Cardiac muscle cell (in vitro differentiated cells and primary cell): ENCODE measurements at regions not wholly inside any gene's neighbourhood (a gene's known extent, or its start where the extent isn't known, plus 50 kb on each side); places are given as distances from the start of the nearest gene placed in this dataset.

Experiments used
- DNase-seq, 2 donors: peaks; one replicate each; pipeline versions ENCODE4 v3.0.0 to v3.0.0-alpha.2; 2010 to 2017; ENCODE audit warnings: low read depth in 1 of 2, low spot score in 1 of 2
- H3K27ac ChIP-seq: fragments of 200-600 bp; sonication (generic); 2 replicates; pipeline ENCODE4 v1.5.1; 2016
- H3K27me3 ChIP-seq: fragments of 200-600 bp; sonication (generic); 2 replicates; pipeline ENCODE4 v1.6.0; 2016; ENCODE audit warnings: control low read depth
- H3K36me3 ChIP-seq: fragments of 200-600 bp; sonication (generic); 2 replicates; pipeline ENCODE4 v1.5.1; 2016; ENCODE audit warnings: control low read depth
- H3K4me1 ChIP-seq: fragments of 200-600 bp; sonication (generic); 2 replicates; pipeline ENCODE4 v1.8.1; 2017; ENCODE audit warnings: low read depth, mild to moderate bottlenecking, mixed run types
- H3K4me3 ChIP-seq: fragments of 200-600 bp; sonication (generic); 2 replicates; pipeline ENCODE4 v1.5.1; 2016; ENCODE audit warnings: mild to moderate bottlenecking
- H3K9me3 ChIP-seq: fragments of 200-600 bp; sonication (generic); 2 replicates; pipeline ENCODE4 v1.5.1; 2017; ENCODE audit warnings: low read depth, mild to moderate bottlenecking, control low read depth
- TF ChIP-seq, protein P1 (sequence below): IDR thresholded peaks from 2 replicates; pipeline ENCODE4 v1.5.1; 2012; ENCODE audit warnings: low read depth, mild to moderate bottlenecking, low read length

DNA sequence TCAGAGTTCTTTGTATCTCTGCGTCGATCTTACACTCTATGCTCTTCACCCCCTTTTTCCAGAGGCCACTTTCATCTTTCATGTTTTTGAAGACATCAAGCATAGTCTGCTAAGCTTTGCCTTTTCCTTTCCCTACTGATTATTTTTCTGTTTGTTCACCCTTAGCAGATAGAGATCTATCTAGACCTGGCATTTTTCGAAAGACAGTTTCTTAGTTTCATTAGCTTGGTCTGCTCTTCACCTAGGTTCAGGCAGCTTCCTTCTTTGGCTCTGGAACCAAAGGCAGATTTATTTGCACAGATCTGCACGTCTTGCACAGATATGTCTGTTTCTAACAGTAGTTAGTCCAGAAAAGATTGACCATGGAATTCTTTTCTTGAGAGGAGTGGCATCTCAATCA, 122.7 kb upstream of the HS3ST5 start:
- H3K4me3 ChIP-seq = no peak overlapping the region
- no peak for DNase-seq
- TF ChIP-seq, protein P1, sequence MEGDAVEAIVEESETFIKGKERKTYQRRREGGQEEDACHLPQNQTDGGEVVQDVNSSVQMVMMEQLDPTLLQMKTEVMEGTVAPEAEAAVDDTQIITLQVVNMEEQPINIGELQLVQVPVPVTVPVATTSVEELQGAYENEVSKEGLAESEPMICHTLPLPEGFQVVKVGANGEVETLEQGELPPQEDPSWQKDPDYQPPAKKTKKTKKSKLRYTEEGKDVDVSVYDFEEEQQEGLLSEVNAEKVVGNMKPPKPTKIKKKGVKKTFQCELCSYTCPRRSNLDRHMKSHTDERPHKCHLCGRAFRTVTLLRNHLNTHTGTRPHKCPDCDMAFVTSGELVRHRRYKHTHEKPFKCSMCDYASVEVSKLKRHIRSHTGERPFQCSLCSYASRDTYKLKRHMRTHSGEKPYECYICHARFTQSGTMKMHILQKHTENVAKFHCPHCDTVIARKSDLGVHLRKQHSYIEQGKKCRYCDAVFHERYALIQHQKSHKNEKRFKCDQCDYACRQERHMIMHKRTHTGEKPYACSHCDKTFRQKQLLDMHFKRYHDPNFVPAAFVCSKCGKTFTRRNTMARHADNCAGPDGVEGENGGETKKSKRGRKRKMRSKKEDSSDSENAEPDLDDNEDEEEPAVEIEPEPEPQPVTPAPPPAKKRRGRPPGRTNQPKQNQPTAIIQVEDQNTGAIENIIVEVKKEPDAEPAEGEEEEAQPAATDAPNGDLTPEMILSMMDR = no peak

DNA sequence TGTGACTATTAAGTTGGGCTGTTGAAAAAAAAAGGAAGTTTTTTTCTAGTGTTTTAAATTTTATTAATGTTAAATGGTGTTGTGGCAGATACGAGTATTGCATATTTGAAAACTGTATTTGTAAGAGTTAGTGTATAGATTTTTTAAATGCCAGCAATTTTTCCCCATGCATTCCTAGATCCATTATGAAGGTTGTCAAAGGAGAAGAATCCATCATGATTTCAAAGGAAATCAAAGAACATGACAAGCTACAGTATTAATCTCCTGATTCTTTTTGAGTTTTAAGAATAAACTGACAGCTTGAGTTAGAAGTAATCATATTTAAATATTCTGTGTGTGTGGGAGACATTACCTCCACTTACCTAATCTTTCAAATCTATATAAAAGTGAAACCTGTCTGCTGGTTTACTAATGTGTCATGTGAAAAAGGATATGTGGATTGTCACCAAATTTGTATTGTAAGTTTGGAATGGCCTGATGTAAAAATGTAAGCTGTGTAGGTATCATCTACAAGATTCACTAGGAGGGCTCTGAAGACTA, 111.0 kb upstream of the HS3ST5 start:
- Histone ChIP-seq H3K4me3 (no peak overlapping the region), H3K4me1 (peaks cover 8% of the 10 kb centered on the region), H3K27ac (no peak overlapping the region), H3K36me3 (no peaks in the 10 kb centered on the region), H3K9me3 (no peaks in the 10 kb centered on the region), H3K27me3 (no peaks in the 10 kb centered on the region)
- TF ChIP-seq, protein P1 = no peak
- DNase-seq = no peak

More for the DNA sequence above, 122.7 kb upstream of the HS3ST5 start:
- Histone ChIP-seq H3K4me1 (no peaks in the 10 kb centered on the region), H3K27me3 (no peaks in the 10 kb centered on the region), H3K9me3 (no peaks in the 10 kb centered on the region), H3K27ac (no peak overlapping the region), H3K36me3 (no peaks in the 10 kb centered on the region)

DNA sequence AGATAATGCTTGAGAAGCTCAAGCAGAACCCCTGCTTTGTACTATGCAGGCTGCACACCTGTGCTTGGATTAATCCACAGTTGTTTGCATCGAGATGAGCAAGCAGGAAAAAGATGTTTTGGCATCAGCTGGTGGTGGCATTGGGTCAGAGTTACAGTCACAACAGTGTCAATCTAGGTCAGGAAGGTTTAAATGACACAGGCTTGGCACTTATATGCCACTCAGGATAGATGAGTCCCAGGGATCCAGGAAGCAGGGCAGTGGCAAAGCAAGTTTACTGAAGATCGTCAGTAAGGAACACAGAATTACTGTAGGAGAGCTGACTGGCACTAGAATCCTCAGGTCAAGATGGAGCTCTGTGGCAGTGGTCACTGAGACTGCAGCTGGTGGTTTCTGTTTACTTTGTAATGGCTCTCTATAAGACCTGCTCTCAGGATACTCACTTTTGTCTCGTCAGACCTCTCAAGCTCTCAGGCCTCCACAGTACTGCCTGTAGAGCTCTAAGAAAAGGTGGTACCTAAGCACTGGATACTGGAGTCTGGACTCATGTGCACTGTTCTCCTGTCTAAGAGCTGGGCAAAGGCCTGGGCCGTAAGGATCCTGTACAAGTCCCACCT, 110.1 kb upstream of the HS3ST5 start:
- H3K9me3 ChIP-seq = no peaks in the 10 kb centered on the region
- no peaks in the 10 kb centered on the region for H3K36me3 ChIP-seq
- peaks cover 12% of the 10 kb centered on the region for H3K4me1 ChIP-seq
- no peak for DNase-seq
- no peaks in the 10 kb centered on the region for H3K27me3 ChIP-seq
- H3K4me3 ChIP-seq = no peak overlapping the region
- TF ChIP-seq, protein P1 = no peak
- H3K27ac ChIP-seq = no peak overlapping the region

DNA sequence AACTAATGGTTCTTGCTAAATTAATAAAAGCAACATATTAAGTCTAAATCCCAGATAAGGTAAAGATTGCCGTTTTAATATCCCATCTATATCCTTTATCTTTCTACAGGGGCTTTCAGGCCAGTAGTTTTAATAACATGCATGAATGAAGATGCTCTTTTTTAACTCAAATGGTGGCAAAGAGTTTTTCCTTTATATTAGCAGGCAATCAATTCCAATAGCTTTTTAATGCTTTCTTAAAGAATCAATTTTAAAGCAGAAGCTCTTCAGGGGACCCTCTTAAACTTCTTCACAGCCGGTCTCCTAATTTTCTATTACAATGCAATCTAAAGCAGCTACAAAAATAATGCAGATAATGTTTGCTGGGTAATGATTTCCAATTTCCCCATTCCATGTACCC, 107.8 kb upstream of the HS3ST5 start:
- Histone ChIP-seq H3K36me3 (no peaks in the 10 kb centered on the region), H3K4me1 (peaks cover 12% of the 10 kb centered on the region), H3K4me3 (no peak overlapping the region), H3K9me3 (no peaks in the 10 kb centered on the region), H3K27me3 (no peaks in the 10 kb centered on the region), H3K27ac (no peak overlapping the region)
- TF ChIP-seq, protein P1 = no peak
- no peak for DNase-seq

DNA sequence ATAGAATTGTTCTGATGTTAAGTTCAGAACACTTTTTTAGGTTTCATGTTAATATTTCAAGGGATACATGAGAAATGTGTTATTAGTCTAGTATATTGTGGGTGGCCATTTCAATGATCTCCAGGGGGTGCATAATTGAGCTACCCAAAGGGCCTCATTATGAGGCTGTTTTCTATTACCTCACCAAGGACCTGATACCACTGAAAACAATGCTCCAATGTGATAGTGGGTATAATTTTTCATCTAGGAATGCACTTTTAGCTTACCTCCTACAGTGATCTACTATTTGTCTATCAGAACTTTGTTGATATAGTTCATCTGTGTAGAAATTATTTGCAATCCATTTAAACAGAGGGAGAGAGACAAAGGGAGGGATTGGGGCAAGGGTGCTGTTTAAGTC, 106.8 kb upstream of the HS3ST5 start:
- no peak for DNase-seq
- Histone ChIP-seq H3K4me1 (peaks cover 12% of the 10 kb centered on the region), H3K4me3 (no peak overlapping the region), H3K27ac (no peak overlapping the region), H3K27me3 (no peaks in the 10 kb centered on the region), H3K36me3 (no peaks in the 10 kb centered on the region), H3K9me3 (no peaks in the 10 kb centered on the region)
- TF ChIP-seq, protein P1 = no peak
